ENCODE measurements at regions not wholly inside any gene's neighbourhood (a gene's known extent, or its start where the extent isn't known, plus 50 kb on each side); places are given as distances from the start of the nearest gene placed in this dataset.
A peak's percentile ranks its signal among the peaks of the same experiment; 100 is the strongest.

DNA sequence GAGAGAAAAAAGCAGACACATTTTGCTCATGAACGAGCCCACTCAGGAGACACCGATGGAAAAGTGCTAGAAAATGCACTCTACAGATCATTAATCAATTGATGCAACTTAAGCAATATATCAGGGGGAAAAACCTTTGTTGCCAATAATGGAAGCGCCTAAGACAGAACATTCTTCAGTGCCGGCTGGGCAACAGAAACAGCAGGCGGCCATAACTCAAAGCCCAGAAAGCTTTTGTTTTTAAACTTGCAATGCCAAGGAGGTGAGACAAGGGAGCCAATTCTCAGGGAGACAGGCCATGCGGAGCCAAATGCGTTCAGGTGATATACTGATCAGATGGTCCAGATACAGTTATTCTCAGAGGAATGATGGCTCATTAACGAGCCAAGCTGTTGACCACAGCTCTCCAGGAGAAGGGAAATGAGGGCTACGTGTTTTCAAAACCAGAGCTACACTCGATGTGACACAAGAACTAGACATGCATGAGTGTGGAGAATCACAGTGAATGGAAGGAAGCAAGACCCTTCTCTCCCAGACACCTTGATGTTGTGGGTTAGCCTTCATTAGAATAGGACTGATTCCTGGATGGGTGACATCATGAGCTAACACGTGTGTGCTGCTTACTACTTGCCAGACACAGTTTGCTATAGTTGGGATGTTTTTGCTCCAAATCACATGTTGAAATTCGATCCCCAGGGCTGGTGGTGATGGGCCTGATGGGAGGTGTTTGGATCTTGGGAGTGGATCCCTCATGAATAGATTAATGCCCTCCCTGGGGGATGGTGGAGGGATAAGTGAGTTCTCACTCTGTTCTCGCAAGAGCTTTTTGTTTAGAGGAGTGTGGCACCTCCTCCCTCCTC lies 79.1 kb upstream of the KCNMA1 start:
- no peak overlapping the region for H2AFZ ChIP-seq (ENCODE audit: low read length)
- no peaks in the 10 kb centered on the region for H3K9me3 ChIP-seq (ENCODE audit: low read length)
- H3K79me2 ChIP-seq (ENCODE audit: insufficient read depth, low read length), result no peaks in the 10 kb centered on the region

DNA sequence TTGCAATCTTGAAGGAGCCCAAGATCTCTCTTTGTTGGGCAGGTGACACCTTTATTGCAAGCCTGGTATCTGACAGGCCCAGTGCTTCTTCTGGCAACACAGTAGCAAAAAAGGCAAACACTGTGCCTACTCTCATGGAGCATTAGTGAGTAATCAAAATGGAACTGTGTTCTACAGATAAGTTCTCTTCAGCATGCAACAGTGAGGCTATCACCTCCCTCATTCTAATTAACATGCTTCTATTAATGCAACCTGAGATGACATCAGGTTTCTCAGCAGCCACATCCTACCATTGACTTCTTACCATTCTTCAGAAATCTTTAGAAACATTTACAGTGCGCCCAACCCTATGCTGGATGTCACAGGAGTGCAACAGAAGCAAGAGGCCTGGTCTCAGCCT lies 77.9 kb upstream of the KCNMA1 start:
- Histone ChIP-seq H3K4me2 (ENCODE audit: low read length) (no peak overlapping the region), H3K9me2 (ENCODE audit: low read depth, low read length) (no peaks in the 10 kb centered on the region), H3K4me1 (ENCODE audit: insufficient read depth, low read length, severe bottlenecking) (peaks cover 4% of the 10 kb centered on the region), H3K36me3 (ENCODE audit: insufficient read depth, low read length) (no peaks in the 10 kb centered on the region), H3K9ac (ENCODE audit: low read length) (no peak overlapping the region), H3K79me2 (ENCODE audit: insufficient read depth, low read length) (no peaks in the 10 kb centered on the region), H3K27ac (ENCODE audit: low read depth, low read length, poor library complexity, severe bottlenecking) (no peak overlapping the region), H4K20me1 (ENCODE audit: insufficient read depth, low read length) (no peaks in the 10 kb centered on the region), H3F3A (ENCODE audit: insufficient read depth, low read length) (no peaks in the 10 kb centered on the region), H3K9me3 (ENCODE audit: low read length) (no peaks in the 10 kb centered on the region), H2AFZ (ENCODE audit: low read length) (no peak overlapping the region), H3K27me3 (ENCODE audit: insufficient read depth, low read length) (no peaks in the 10 kb centered on the region), H3K4me3 (ENCODE audit: low read depth, low read length, poor library complexity, severe bottlenecking) (no peak overlapping the region)
- TF ChIP-seq CTCF (IDR thresholded peaks at IDR 0.05; ENCODE audit: low read length) (no peak), EZH2 (IDR thresholded peaks at IDR 0.05; ENCODE audit: borderline replicate concordance, low read length) (no peak)

More for the DNA sequence above, 79.1 kb upstream of the KCNMA1 start:
- no peaks in the 10 kb centered on the region for H3K36me3 ChIP-seq (ENCODE audit: insufficient read depth, low read length)
- no peaks in the 10 kb centered on the region for H4K20me1 ChIP-seq (ENCODE audit: insufficient read depth, low read length)
- H3K9me2 ChIP-seq (ENCODE audit: low read depth, low read length), result no peaks in the 10 kb centered on the region
- no peak overlapping the region for H3K27ac ChIP-seq (ENCODE audit: low read depth, low read length, poor library complexity, severe bottlenecking)
- no peak overlapping the region for H3K4me2 ChIP-seq (ENCODE audit: low read length)
- H3F3A ChIP-seq (ENCODE audit: insufficient read depth, low read length), result no peaks in the 10 kb centered on the region
- TF ChIP-seq CTCF (IDR thresholded peaks at IDR 0.05; ENCODE audit: low read length) (no peak), EZH2 (IDR thresholded peaks at IDR 0.05; ENCODE audit: borderline replicate concordance, low read length) (no peak)
- H3K4me1 ChIP-seq (ENCODE audit: insufficient read depth, low read length, severe bottlenecking), result no peaks in the 10 kb centered on the region
- H3K27me3 ChIP-seq (ENCODE audit: insufficient read depth, low read length), result no peaks in the 10 kb centered on the region
- no peak overlapping the region for H3K4me3 ChIP-seq (ENCODE audit: low read depth, low read length, poor library complexity, severe bottlenecking)
- no peak overlapping the region for H3K9ac ChIP-seq (ENCODE audit: low read length)

DNA sequence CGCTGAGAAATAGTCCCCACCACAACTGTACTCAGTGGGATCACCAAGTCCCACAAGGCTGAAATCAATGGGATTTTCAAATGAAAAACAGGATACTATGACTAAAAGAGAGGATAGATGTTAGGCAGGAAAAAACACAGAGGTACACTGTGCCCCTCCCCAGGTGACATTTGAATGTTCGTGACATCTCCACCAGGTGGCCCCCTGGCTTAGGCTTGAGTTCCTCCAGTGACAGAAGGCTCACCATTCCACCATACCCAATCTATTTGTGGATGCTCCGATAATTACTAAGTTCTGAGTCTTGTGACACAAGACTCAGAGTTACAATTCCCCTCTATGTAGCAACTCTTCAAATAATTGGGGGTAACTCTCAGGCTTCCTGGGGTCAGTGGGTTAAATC lies 77.5 kb upstream of the KCNMA1 start:
- TF ChIP-seq EZH2 (IDR thresholded peaks at IDR 0.05; ENCODE audit: borderline replicate concordance, low read length) (no peak), CTCF (IDR thresholded peaks at IDR 0.05; ENCODE audit: low read length) (peak; percentile 47; the same call in 1 of the 2 replicates)
- H3K79me2 ChIP-seq (ENCODE audit: insufficient read depth, low read length), result no peaks in the 10 kb centered on the region
- no peaks in the 10 kb centered on the region for H3K9me3 ChIP-seq (ENCODE audit: low read length)
- no peaks in the 10 kb centered on the region for H3F3A ChIP-seq (ENCODE audit: insufficient read depth, low read length)
- H3K4me3 ChIP-seq (ENCODE audit: low read depth, low read length, poor library complexity, severe bottlenecking), result no peak overlapping the region
- peaks cover 4% of the 10 kb centered on the region for H3K4me1 ChIP-seq (ENCODE audit: insufficient read depth, low read length, severe bottlenecking)
- no peak overlapping the region for H2AFZ ChIP-seq (ENCODE audit: low read length)
- H3K36me3 ChIP-seq (ENCODE audit: insufficient read depth, low read length), result no peaks in the 10 kb centered on the region
- H3K4me2 ChIP-seq (ENCODE audit: low read length), result no peak overlapping the region
- no peak overlapping the region for H3K27ac ChIP-seq (ENCODE audit: low read depth, low read length, poor library complexity, severe bottlenecking)
- H4K20me1 ChIP-seq (ENCODE audit: insufficient read depth, low read length), result no peaks in the 10 kb centered on the region
- no peaks in the 10 kb centered on the region for H3K9me2 ChIP-seq (ENCODE audit: low read depth, low read length)
- no peaks in the 10 kb centered on the region for H3K27me3 ChIP-seq (ENCODE audit: insufficient read depth, low read length)
- H3K9ac ChIP-seq (ENCODE audit: low read length), result no peak overlapping the region

All from OCI-LY1 (cell line).